ENCODE measurements at regions not wholly inside any gene's neighbourhood (a gene's known extent, or its start where the extent isn't known, plus 50 kb on each side); places are given as distances from the start of the nearest gene placed in this dataset.

GRCh38 chr15:97082830-97083229 is 752.3 kb downstream of the NR2F2 start:
- peaks cover 17% of the 10 kb centered on the region for H3K4me1 Mint-ChIP-seq (ENCODE audit: low read depth, unreplicated experiment)
- no TSS peak for BruUV-seq (replicated peaks)

GRCh38 chr15:97084650-97085049 is 754.1 kb downstream of the NR2F2 start:
- peaks cover 4% of the 10 kb centered on the region for H3K36me3 Mint-ChIP-seq (ENCODE audit: insufficient read depth, unreplicated experiment)
- H3K4me3 Mint-ChIP-seq (ENCODE audit: low read depth, unreplicated experiment): no peak overlapping the region
- intact Hi-C loops (cut with micrococcal nuclease; ENCODE audit: unreplicated experiment): no loop called here
- no peak for TF ChIP-seq CTCF (IDR thresholded peaks at IDR 0.05; ENCODE audit: unreplicated experiment)
- no peaks in the 10 kb centered on the region for H3K27me3 Mint-ChIP-seq (ENCODE audit: unreplicated experiment)
- no TSS peak for BruUV-seq (replicated peaks)
- no peak for DNase-seq
- peaks cover 2% of the 10 kb centered on the region for H3K9me3 Mint-ChIP-seq (ENCODE audit: low read depth, unreplicated experiment)
- no peak overlapping the region for H3K27ac Mint-ChIP-seq (ENCODE audit: unreplicated experiment)
- peaks cover 17% of the 10 kb centered on the region for H3K4me1 Mint-ChIP-seq (ENCODE audit: low read depth, unreplicated experiment)
- CTCF ChIA-PET: no interaction called here

More at GRCh38 chr15:97082830-97083229, 752.3 kb downstream of the NR2F2 start:
- H3K9me3 Mint-ChIP-seq (ENCODE audit: low read depth, unreplicated experiment): peaks cover 3% of the 10 kb centered on the region
- H3K27me3 Mint-ChIP-seq (ENCODE audit: unreplicated experiment): no peaks in the 10 kb centered on the region
- CTCF ChIA-PET: no interaction called here
- no peak for DNase-seq
- no peak overlapping the region for H3K4me3 Mint-ChIP-seq (ENCODE audit: low read depth, unreplicated experiment)
- peaks cover 4% of the 10 kb centered on the region for H3K36me3 Mint-ChIP-seq (ENCODE audit: insufficient read depth, unreplicated experiment)
- TF ChIP-seq CTCF (IDR thresholded peaks at IDR 0.05; ENCODE audit: unreplicated experiment): no peak
- intact Hi-C loops (cut with micrococcal nuclease; ENCODE audit: unreplicated experiment): no loop called here
- H3K27ac Mint-ChIP-seq (ENCODE audit: unreplicated experiment): no peak overlapping the region

GRCh38 chr15:97085731-97086130 is 755.2 kb downstream of the NR2F2 start:
- no peaks in the 10 kb centered on the region for H3K9me3 Mint-ChIP-seq (ENCODE audit: low read depth, unreplicated experiment)
- DNase-seq: no peak
- H3K27ac Mint-ChIP-seq (ENCODE audit: unreplicated experiment): no peak overlapping the region
- H3K4me3 Mint-ChIP-seq (ENCODE audit: low read depth, unreplicated experiment): no peak overlapping the region
- no peak for TF ChIP-seq CTCF (IDR thresholded peaks at IDR 0.05; ENCODE audit: unreplicated experiment)
- no TSS peak for BruUV-seq (replicated peaks)
- intact Hi-C loops (cut with micrococcal nuclease; ENCODE audit: unreplicated experiment): no loop called here
- H3K27me3 Mint-ChIP-seq (ENCODE audit: unreplicated experiment): no peaks in the 10 kb centered on the region
- CTCF ChIA-PET: no interaction called here
- H3K4me1 Mint-ChIP-seq (ENCODE audit: low read depth, unreplicated experiment): peaks cover 17% of the 10 kb centered on the region
- peaks cover 4% of the 10 kb centered on the region for H3K36me3 Mint-ChIP-seq (ENCODE audit: insufficient read depth, unreplicated experiment)

GRCh38 chr15:97087006-97087741 is 756.7 kb downstream of the NR2F2 start:
- no peaks in the 10 kb centered on the region for H3K27me3 Mint-ChIP-seq (ENCODE audit: unreplicated experiment)
- intact Hi-C loops (cut with micrococcal nuclease; ENCODE audit: unreplicated experiment): no loop called here
- no peak overlapping the region for H3K4me3 Mint-ChIP-seq (ENCODE audit: low read depth, unreplicated experiment)
- BruUV-seq (replicated peaks): no TSS peak
- no peak for DNase-seq
- peaks cover 17% of the 10 kb centered on the region for H3K4me1 Mint-ChIP-seq (ENCODE audit: low read depth, unreplicated experiment)
- H3K36me3 Mint-ChIP-seq (ENCODE audit: insufficient read depth, unreplicated experiment): peaks cover 4% of the 10 kb centered on the region
- no peak overlapping the region for H3K27ac Mint-ChIP-seq (ENCODE audit: unreplicated experiment)
- no peak for TF ChIP-seq CTCF (IDR thresholded peaks at IDR 0.05; ENCODE audit: unreplicated experiment)
- CTCF ChIA-PET: no interaction called here
- peaks cover 2% of the 10 kb centered on the region for H3K9me3 Mint-ChIP-seq (ENCODE audit: low read depth, unreplicated experiment)

All from Calu3 (cell line).